Left hindlimb (tissue), 1 donor: ENCODE measurements at regions not wholly inside any gene's neighbourhood (a gene's known extent, or its start where the extent isn't known, plus 50 kb on each side); places are given as distances from the start of the nearest gene placed in this dataset.
A peak's percentile ranks its signal among the peaks of the same experiment; 100 is the strongest.
"Not testable (repeated sequence)": the region's sequence is repeated elsewhere in the genome, so short reads cannot be mapped to it uniquely, and the experiment has no call there.

Source experiments
- DNase-seq: peaks from one replicate; pipeline ENCODE4 v3.0.0-alpha.2; 2018

GRCh38 chr21:35840949-35841348 lies 219.4 kb downstream of the SETD4 start:
- DNase-seq, result no peak

- DNase-seq, result peak; percentile 42
These were observed 220.0 kb downstream of the SETD4 start for GRCh38 chr21:35840197-35840799.

- DNase-seq, result no peak
These were observed 221.2 kb downstream of the SETD4 start for GRCh38 chr21:35838987-35839763.

- DNase-seq, result no peak
These were observed 222.0 kb downstream of the SETD4 start for GRCh38 chr21:35838350-35838749.

GRCh38 chr21:35833991-35834390 lies 226.3 kb downstream of the SETD4 start:
- no peak for DNase-seq

GRCh38 chr21:35833388-35833787 lies 226.9 kb downstream of the SETD4 start:
- no peak for DNase-seq

- no peak for DNase-seq
These were observed 229.1 kb downstream of the SETD4 start for GRCh38 chr21:35831230-35831629.

GRCh38 chr21:35829067-35829466 lies 231.3 kb downstream of the SETD4 start:
- no peak for DNase-seq

GRCh38 chr21:35828161-35828560 lies 232.2 kb downstream of the SETD4 start:
- DNase-seq, result no peak

- no peak for DNase-seq
These were observed 233.3 kb downstream of the SETD4 start for GRCh38 chr21:35827004-35827403.

- DNase-seq, result no peak
These were observed 234.7 kb downstream of the SETD4 start for GRCh38 chr21:35825370-35826353.

- DNase-seq, result no peak
These were observed 236.2 kb downstream of the SETD4 start for GRCh38 chr21:35824136-35824535.

GRCh38 chr21:35819134-35819533 lies 241.2 kb downstream of the SETD4 start:
- no peak for DNase-seq

- no peak for DNase-seq
These were observed 241.7 kb downstream of the SETD4 start for GRCh38 chr21:35818597-35818996.

GRCh38 chr21:35814858-35815619 lies 245.3 kb downstream of the SETD4 start:
- no peak for DNase-seq

GRCh38 chr21:35812679-35813078 lies 247.6 kb downstream of the SETD4 start:
- no peak for DNase-seq

- DNase-seq, result no peak
These were observed 249.0 kb downstream of the SETD4 start for GRCh38 chr21:35811191-35811806.

GRCh38 chr21:35810431-35810970 lies 249.8 kb downstream of the SETD4 start:
- no peak for DNase-seq

- DNase-seq, result no peak
These were observed 258.9 kb downstream of the SETD4 start for GRCh38 chr21:35801391-35801790.

GRCh38 chr21:35800796-35801385 lies 259.4 kb downstream of the SETD4 start:
- DNase-seq, result not testable (repeated sequence)

- DNase-seq, result no peak
These were observed 263.5 kb downstream of the SETD4 start for GRCh38 chr21:35796844-35797243.
